WTC11 (cell line): ENCODE measurements at regions not wholly inside any gene's neighbourhood (a gene's known extent, or its start where the extent isn't known, plus 50 kb on each side); places are given as distances from the start of the nearest gene placed in this dataset.

Source experiments
- CTCF ChIP-seq: fragments of 200-600 bp; IDR thresholded peaks from 2 replicates; pipeline ENCODE4 v1.8.0; 2022; ENCODE audit warnings: antibody characterized with exemption
- E2F1 ChIP-seq: sonication (generic); formaldehyde crosslinking; IDR thresholded peaks from 2 replicates; pipeline ENCODE4 v1.8.0; 2022; ENCODE audit warnings: mild to moderate bottlenecking, missing genetic modification reagents
- ETV6 ChIP-seq: sonication (generic); formaldehyde crosslinking; IDR thresholded peaks from 2 replicates; pipeline ENCODE4 v1.8.1; 2022; ENCODE audit warnings: mild to moderate bottlenecking, missing genetic modification reagents
- ZBTB21 ChIP-seq: sonication (generic); formaldehyde crosslinking; IDR thresholded peaks from 2 replicates; pipeline ENCODE4 v1.8.1; 2023; ENCODE audit warnings: mild to moderate bottlenecking, missing genetic modification reagents, borderline replicate concordance

DNA sequence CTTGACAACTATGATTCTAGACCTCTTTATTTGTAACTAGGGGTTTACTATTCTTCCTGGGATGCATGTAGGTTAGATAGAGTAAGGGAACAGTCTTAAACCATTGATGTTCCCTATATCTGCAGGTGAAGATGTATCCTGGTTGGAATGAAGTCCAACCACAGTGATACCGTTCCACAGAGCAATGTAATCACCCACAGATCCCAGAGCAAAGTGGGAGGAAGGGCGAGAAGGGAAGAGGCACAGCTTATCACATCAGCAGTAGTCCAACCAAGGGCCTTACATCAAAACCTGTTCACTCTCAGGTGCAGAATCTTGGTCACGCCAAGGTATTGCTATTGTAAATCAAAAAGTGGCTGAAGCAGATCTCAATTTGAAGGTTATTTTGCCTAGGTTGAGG is 61.8 kb upstream of the LIPC start:
- no peak for TF ChIP-seq ZBTB21 (CRISPR knock-in tag)
- TF ChIP-seq CTCF = no peak
- no peak for TF ChIP-seq ETV6
- no peak for TF ChIP-seq E2F1 (CRISPR knock-in tag)
